GM12878 (cell line): ENCODE measurements at regions not wholly inside any gene's neighbourhood (a gene's known extent, or its start where the extent isn't known, plus 50 kb on each side); places are given as distances from the start of the nearest gene placed in this dataset.

Experiments used
- ATAC-seq: fragments of 200-7000 bp; cut with Tn5 transposase; 3 replicates; pipeline ENCODE4 v1.9.1; 2020; ENCODE audit warnings: mild to moderate bottlenecking, moderate library complexity
- BruUV-seq: library from RNA; stranded (reverse); fragments of 400-500 nt; replicated peaks from 2 replicates; lab custom pipeline; 2021; lab: Mats Ljungman, UMichigan
- CTCF ChIA-PET: fragments of 300-600 bp; sonication (Branson Sonifier 250); formaldehyde crosslinking; extraction: SDS; loops from one replicate; lab custom pipeline; 2021; ENCODE audit warnings: inconsistent platforms; lab: Yijun Ruan, JAX
- POLR2A ChIA-PET: fragments of 350-600 bp; formaldehyde crosslinking; extraction: SDS; loops from one replicate; lab custom pipeline; 2021; ENCODE audit warnings: inconsistent platforms; lab: Charles Lee
- RAD21 ChIA-PET: fragments of 300-600 bp; sonication (Branson Sonifier 250); formaldehyde crosslinking; loops from one replicate; lab custom pipeline; 2023; ENCODE audit warnings: antibody characterized with exemption; ENCODE audit not compliant: unreplicated experiment; lab: Charles Lee
- SMC1A ChIA-PET: fragments of 300-600 bp; sonication (Branson Sonifier 250); formaldehyde crosslinking; loops from one replicate; lab custom pipeline; 2023; ENCODE audit not compliant: unreplicated experiment, uncharacterized antibody; lab: Charles Lee
- DNase-seq: peaks from one replicate; pipeline ENCODE4 v3.0.0-alpha.2; 2011; ENCODE audit warnings: low read depth, low spot score
- FAIRE-seq: peaks from 3 replicates; lab custom pipeline; 2011; peaks lifted over from hg19 to GRCh38; lab: Jason Lieb, UNC
- H2AFZ ChIP-seq: 2 replicates; pipeline ENCODE4 v1.6.0; 2011; ENCODE audit warnings: low read depth, low read length, control low read depth; ENCODE audit not compliant: control insufficient read depth
- H3K27ac ChIP-seq: 2 replicates; pipeline ENCODE4 v1.5.1; 2011; ENCODE audit warnings: control low read depth; ENCODE audit not compliant: control insufficient read depth, insufficient read depth
- H3K27me3 ChIP-seq, 2 experiments: replicated peaks in 1 of 2; 2 replicates each; pipeline versions ENCODE4 v1.6.0 to v1.6.1; 2011; ENCODE audit warnings: low read length in 1 of 2; ENCODE audit not compliant: control insufficient read depth in 2 of 2, insufficient read depth in 2 of 2
- H3K36me3 ChIP-seq, 2 experiments: 2 replicates each; pipeline ENCODE4 v1.5.1; 2011; ENCODE audit warnings: low read length in 1 of 2; ENCODE audit not compliant: control insufficient read depth in 2 of 2, insufficient read depth in 2 of 2
- H3K4me1 ChIP-seq: 2 replicates; pipeline ENCODE4 v1.6.1; 2011; ENCODE audit warnings: mild to moderate bottlenecking, low read length, moderate library complexity, mixed read lengths; ENCODE audit not compliant: control insufficient read depth, insufficient read depth
- H3K4me2 ChIP-seq: 2 replicates; pipeline ENCODE4 v1.6.0; 2011; ENCODE audit warnings: control low read depth; ENCODE audit not compliant: control insufficient read depth, insufficient read depth
- H3K4me3 ChIP-seq: fragments of 200-600 bp; sonication (generic); 2 replicates; pipeline ENCODE4 v1.5.1; 2016
- H3K79me2 ChIP-seq: 2 replicates; pipeline ENCODE4 v1.6.0; 2011; ENCODE audit warnings: low read length; ENCODE audit not compliant: control insufficient read depth, insufficient read depth
- H3K9ac ChIP-seq: 2 replicates; pipeline ENCODE4 v1.8.0; 2011; ENCODE audit warnings: low read length, control low read depth, mixed read lengths; ENCODE audit not compliant: control insufficient read depth, insufficient read depth
- H3K9me3 ChIP-seq: replicated peaks from 3 replicates; pipeline ENCODE4 v1.5.1; 2011; ENCODE audit warnings: mild to moderate bottlenecking, low read length; ENCODE audit not compliant: control insufficient read depth, insufficient read depth
- H4K20me1 ChIP-seq: 2 replicates; pipeline ENCODE4 v1.6.0; 2011; ENCODE audit not compliant: control insufficient read depth, insufficient read depth
- ATF7 ChIP-seq: fragments of 450-650 bp; IDR thresholded peaks from 2 replicates; pipeline ENCODE4 v1.6.1; 2016; ENCODE audit warnings: low read depth, mild to moderate bottlenecking
- CHD2 ChIP-seq: IDR thresholded peaks from 2 replicates; pipeline ENCODE4 v1.6.1; 2011; ENCODE audit warnings: low read depth, low read length, improper control_type of control experiment, borderline replicate concordance
- DPF2 ChIP-seq: fragments of 450-650 bp; IDR thresholded peaks from 2 replicates; pipeline ENCODE4 v1.6.1; 2017; ENCODE audit warnings: mild to moderate bottlenecking
- EED ChIP-seq: sonication (generic); IDR thresholded peaks from 2 replicates; pipeline ENCODE4 v1.6.1; 2016; ENCODE audit warnings: antibody characterized with exemption, low read depth
- EP300 ChIP-seq, 2 experiments: fragments of 150-350 bp in 1 of 2; IDR thresholded peaks; 2 replicates each; pipeline ENCODE4 v1.6.1; 2011 to 2012; ENCODE audit warnings: low read depth in 2 of 2, low read length in 2 of 2, borderline replicate concordance in 1 of 2, improper control_type of control experiment in 1 of 2, inconsistent platforms in 1 of 2; ENCODE audit not compliant: control insufficient read depth in 1 of 2
- FOXM1 ChIP-seq: IDR thresholded peaks from 2 replicates; pipeline ENCODE4 v1.6.1; 2012; ENCODE audit warnings: low read depth, mild to moderate bottlenecking, inconsistent platforms, low read length, moderate library complexity
- HDAC2 ChIP-seq: fragments of 200-600 bp; sonication (generic); IDR thresholded peaks from 2 replicates; pipeline ENCODE4 v1.6.1; 2017
- IKZF2 ChIP-seq, 2 experiments: fragments of 450-650 bp; IDR thresholded peaks; 2 replicates each; pipeline ENCODE4 v1.6.1; 2017; ENCODE audit warnings: mild to moderate bottlenecking in 2 of 2, moderate library complexity in 2 of 2
- KDM1A ChIP-seq: fragments of 200-600 bp; sonication (generic); IDR thresholded peaks from 2 replicates; pipeline ENCODE4 v1.6.1; 2016; ENCODE audit warnings: borderline replicate concordance
- POLR2AphosphoS2 ChIP-seq: IDR thresholded peaks from 2 replicates; pipeline ENCODE4 v1.6.1; 2011; ENCODE audit warnings: low read depth, mild to moderate bottlenecking, low read length, improper control_type of control experiment, moderate library complexity
- SIN3A ChIP-seq: IDR thresholded peaks from 2 replicates; pipeline ENCODE4 v1.6.1; 2012; ENCODE audit warnings: low read depth, low read length, improper control_type of control experiment
- TAF1 ChIP-seq: IDR thresholded peaks from 2 replicates; pipeline ENCODE4 v1.6.1; 2011; ENCODE audit warnings: mild to moderate bottlenecking, low read depth, low read length, borderline replicate concordance
- YBX1 ChIP-seq: fragments of 450-650 bp; IDR thresholded peaks from 2 replicates; pipeline ENCODE4 v1.6.1; 2016; ENCODE audit warnings: antibody characterized with exemption
- WGBS: methylation state at CpG from one replicate; pipeline ENCODE4 v1.1.6; 2016; ENCODE audit warnings: low lambda C conversion rate; ENCODE audit not compliant: insufficient replicate concordance, insufficient coverage; ENCODE audit errors: missing lambda C conversion rate; 5-methylcytosine and 5-hydroxymethylcytosine counted together
- in situ Hi-C: fragments of 300-500 bp; cut with MboI; formaldehyde crosslinking; loops from 9 replicates; pipeline ENCODE4 v1.14.3; 2018; ENCODE audit warnings: mixed read lengths
- intact Hi-C: fragments of 100-400 bp; cut with micrococcal nuclease; formaldehyde crosslinking; loops from one replicate; pipeline ENCODE4 v1.14.2; 2022; ENCODE audit not compliant: unreplicated experiment
- TF ChIP-seq, protein P1 (sequence below): fragments of 450-650 bp; IDR thresholded peaks from 2 replicates; pipeline ENCODE4 v1.6.1; 2014; ENCODE audit warnings: mild to moderate bottlenecking
- TF ChIP-seq, protein P2 (sequence below): IDR thresholded peaks from 2 replicates; pipeline ENCODE4 v1.6.1; 2012; ENCODE audit warnings: low read depth, low read length, improper control_type of control experiment

DNA sequence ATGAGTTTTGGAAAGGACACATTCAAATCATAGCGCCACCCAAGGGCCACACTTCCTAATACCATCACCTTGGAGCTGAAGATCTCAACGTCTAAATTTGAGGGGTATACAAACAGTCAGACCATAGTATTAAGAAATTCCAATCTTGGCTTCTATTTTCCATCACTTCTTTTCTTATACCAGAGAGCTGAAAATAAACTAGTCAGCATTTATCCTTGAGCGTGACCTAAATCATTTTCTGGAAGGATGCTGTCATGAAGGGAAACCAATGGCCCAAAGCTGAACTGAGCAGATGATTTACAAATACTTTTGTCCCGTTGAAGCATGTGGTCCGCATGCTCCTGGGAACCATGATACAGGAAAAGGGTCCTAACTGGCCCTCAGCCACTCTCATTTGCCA lies 921.9 kb downstream of the CCSER2 start:
- Histone ChIP-seq H3K9me3 (no peaks in the 10 kb centered on the region), H3K27ac (no peak overlapping the region), H3K9ac (no peak overlapping the region), H3K36me3 (no peaks in the 10 kb centered on the region), H3K4me3 (no peak overlapping the region), H3K27me3 (no peaks in the 10 kb centered on the region), H4K20me1 (no peaks in the 10 kb centered on the region), H3K4me1 (no peaks in the 10 kb centered on the region), H3K79me2 (no peaks in the 10 kb centered on the region), H2AFZ (no peak overlapping the region), H3K4me2 (no peak overlapping the region)
- ChIA-PET SMC1A (no interaction called here), RAD21 (no interaction called here), CTCF (no interaction called here), POLR2A (no interaction called here)
- DNase-seq (no peak), FAIRE-seq (no peak), ATAC-seq (no peak)
- intact Hi-C loops = no loop called here
- WGBS = 13% methylated on average over 5 of the region's 5 CpGs
- TF ChIP-seq FOXM1 (no peak), ATF7 (no peak), HDAC2 (no peak), CHD2 (no peak), POLR2AphosphoS2 (no peak), IKZF2 (IDR thresholded peaks at IDR 0.05) (no peak), KDM1A (no peak), SIN3A (no peak), TAF1 (no peak), EED (no peak), EP300 (IDR thresholded peaks at IDR 0.05; ENCODE audit: borderline replicate concordance in 1 of 2, control insufficient read depth in 1 of 2, low read depth in 2 of 2, low read length in 2 of 2) (no peak), DPF2 (no peak), YBX1 (no peak)
- TF ChIP-seq, protein P1, sequence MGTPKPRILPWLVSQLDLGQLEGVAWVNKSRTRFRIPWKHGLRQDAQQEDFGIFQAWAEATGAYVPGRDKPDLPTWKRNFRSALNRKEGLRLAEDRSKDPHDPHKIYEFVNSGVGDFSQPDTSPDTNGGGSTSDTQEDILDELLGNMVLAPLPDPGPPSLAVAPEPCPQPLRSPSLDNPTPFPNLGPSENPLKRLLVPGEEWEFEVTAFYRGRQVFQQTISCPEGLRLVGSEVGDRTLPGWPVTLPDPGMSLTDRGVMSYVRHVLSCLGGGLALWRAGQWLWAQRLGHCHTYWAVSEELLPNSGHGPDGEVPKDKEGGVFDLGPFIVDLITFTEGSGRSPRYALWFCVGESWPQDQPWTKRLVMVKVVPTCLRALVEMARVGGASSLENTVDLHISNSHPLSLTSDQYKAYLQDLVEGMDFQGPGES = no peak
- TF ChIP-seq, protein P2, sequence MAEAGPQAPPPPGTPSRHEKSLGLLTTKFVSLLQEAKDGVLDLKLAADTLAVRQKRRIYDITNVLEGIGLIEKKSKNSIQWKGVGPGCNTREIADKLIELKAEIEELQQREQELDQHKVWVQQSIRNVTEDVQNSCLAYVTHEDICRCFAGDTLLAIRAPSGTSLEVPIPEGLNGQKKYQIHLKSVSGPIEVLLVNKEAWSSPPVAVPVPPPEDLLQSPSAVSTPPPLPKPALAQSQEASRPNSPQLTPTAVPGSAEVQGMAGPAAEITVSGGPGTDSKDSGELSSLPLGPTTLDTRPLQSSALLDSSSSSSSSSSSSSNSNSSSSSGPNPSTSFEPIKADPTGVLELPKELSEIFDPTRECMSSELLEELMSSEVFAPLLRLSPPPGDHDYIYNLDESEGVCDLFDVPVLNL = no peak
- no TSS peak for BruUV-seq
- in situ Hi-C loops = no loop called here
